DND-41 (cell line): ENCODE measurements at regions not wholly inside any gene's neighbourhood (a gene's known extent, or its start where the extent isn't known, plus 50 kb on each side); places are given as distances from the start of the nearest gene placed in this dataset.

Experiments
- CTCF ChIP-seq: IDR thresholded peaks from 2 replicates; pipeline ENCODE4 v1.5.1; 2012; ENCODE audit warnings: borderline replicate concordance, low read length, moderate library complexity, mild to moderate bottlenecking; ENCODE audit not compliant: poor library complexity, severe bottlenecking; ENCODE audit errors: extremely low read depth
- EZH2 ChIP-seq: IDR thresholded peaks from 3 replicates; pipeline ENCODE4 v1.6.1; 2012; ENCODE audit warnings: borderline replicate concordance, low read depth, mild to moderate bottlenecking, moderate library complexity, low read length, inconsistent platforms; ENCODE audit not compliant: severe bottlenecking

- TF ChIP-seq CTCF (no peak), EZH2 (no peak)
Measured at GRCh38 chrX:95797344-95797743, 887.3 kb upstream of the DIAPH2 start.
